Testis (tissue), 2 donors: ENCODE measurements at regions not wholly inside any gene's neighbourhood (a gene's known extent, or its start where the extent isn't known, plus 50 kb on each side); places are given as distances from the start of the nearest gene placed in this dataset.
"Not testable (repeated sequence)": the region's sequence is repeated elsewhere in the genome, so short reads cannot be mapped to it uniquely, and the experiment has no call there.

ENCODE experiments used
- DNase-seq: peaks from one replicate; pipeline ENCODE4 v3.0.0-alpha.2; 2019
- H3K27ac ChIP-seq, 2 donors: fragments of 200-600 bp; sonication (generic); one replicate each; pipeline ENCODE4 v1.5.1; 2019
- H3K27me3 ChIP-seq: fragments of 200-600 bp; sonication (generic); one replicate; pipeline ENCODE4 v1.5.1; 2019
- H3K36me3 ChIP-seq: fragments of 200-600 bp; sonication (generic); one replicate; pipeline ENCODE4 v1.5.1; 2017; ENCODE audit warnings: low read depth; ENCODE audit errors: missing control alignments
- H3K4me1 ChIP-seq: fragments of 200-600 bp; sonication (generic); one replicate; pipeline ENCODE4 v1.5.1; 2019
- H3K4me3 ChIP-seq, 2 donors: fragments of 200-600 bp; sonication (generic); one replicate each; pipeline ENCODE4 v1.5.1; 2017 to 2019
- H3K9me3 ChIP-seq: fragments of 200-600 bp; sonication (generic); one replicate; pipeline ENCODE4 v1.5.1; 2017
- CTCF ChIP-seq, 3 experiments: fragments of 450-650 bp in 2 of 3; fragments of 200-600 bp in 1 of 3; sonication (generic) in 1 of 3; IDR thresholded peaks; one replicate each; pipeline ENCODE4 v1.5.1; 2016 to 2019; ENCODE audit warnings: antibody characterized with exemption in 3 of 3, mild to moderate bottlenecking in 2 of 3, moderate library complexity in 1 of 3
- POLR2A ChIP-seq: fragments of 450-650 bp; IDR thresholded peaks from one replicate; pipeline ENCODE4 v1.6.1; 2017; ENCODE audit warnings: antibody characterized with exemption, mild to moderate bottlenecking, moderate library complexity
- WGBS, 2 donors: methylation state at CpG; one replicate each; pipeline ENCODE4 v1.1.5; 2018; 5-methylcytosine and 5-hydroxymethylcytosine counted together
- intact Hi-C: fragments of 100-400 bp; cut with DNase I; formaldehyde crosslinking; loops from one replicate; pipeline ENCODE4 v1.15.1; 2023; ENCODE audit warnings: low total_unique reads

GRCh38 chr12:46549527-46550265 is 177.1 kb upstream of the SLC38A2 start:
- Histone ChIP-seq H3K9me3 (no peaks in the 10 kb centered on the region), H3K27me3 (no peaks in the 10 kb centered on the region), H3K36me3 (no peaks in the 10 kb centered on the region), H3K27ac (no peak overlapping the region), H3K4me1 (no peaks in the 10 kb centered on the region), H3K4me3 (no peak overlapping the region)
- intact Hi-C loops, result no loop called here
- 76 to 88% methylated on average over 7 of the region's 7 CpGs for WGBS, 2 donors
- no peak for DNase-seq
- TF ChIP-seq CTCF (IDR thresholded peaks at IDR 0.05), result no peak

DNA sequence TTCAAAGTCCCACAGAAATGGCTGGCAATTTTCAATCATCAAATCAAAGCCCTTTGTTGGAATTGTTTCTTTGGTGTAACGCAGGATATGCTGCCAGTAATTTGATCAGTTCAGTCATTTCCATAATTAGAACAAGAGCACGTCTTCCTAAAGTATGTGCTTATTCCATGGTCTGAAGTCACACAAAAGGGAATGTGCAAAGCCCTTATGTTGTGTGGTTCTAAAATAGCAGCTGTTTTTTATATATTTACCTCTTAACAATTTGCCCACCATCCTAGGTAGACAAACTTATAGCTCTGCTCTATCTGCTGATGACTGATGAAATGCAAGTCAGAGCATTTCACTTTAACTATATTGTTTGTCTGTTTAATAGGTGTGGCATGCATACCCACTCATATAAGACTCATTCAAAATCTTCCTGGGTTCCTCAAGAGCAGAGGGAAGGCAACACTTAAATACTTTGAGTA is 176.1 kb upstream of the SLC38A2 start:
- no peak for DNase-seq
- 69 to 80% methylated on average over 2 of the region's 2 CpGs for WGBS, 2 donors

DNA sequence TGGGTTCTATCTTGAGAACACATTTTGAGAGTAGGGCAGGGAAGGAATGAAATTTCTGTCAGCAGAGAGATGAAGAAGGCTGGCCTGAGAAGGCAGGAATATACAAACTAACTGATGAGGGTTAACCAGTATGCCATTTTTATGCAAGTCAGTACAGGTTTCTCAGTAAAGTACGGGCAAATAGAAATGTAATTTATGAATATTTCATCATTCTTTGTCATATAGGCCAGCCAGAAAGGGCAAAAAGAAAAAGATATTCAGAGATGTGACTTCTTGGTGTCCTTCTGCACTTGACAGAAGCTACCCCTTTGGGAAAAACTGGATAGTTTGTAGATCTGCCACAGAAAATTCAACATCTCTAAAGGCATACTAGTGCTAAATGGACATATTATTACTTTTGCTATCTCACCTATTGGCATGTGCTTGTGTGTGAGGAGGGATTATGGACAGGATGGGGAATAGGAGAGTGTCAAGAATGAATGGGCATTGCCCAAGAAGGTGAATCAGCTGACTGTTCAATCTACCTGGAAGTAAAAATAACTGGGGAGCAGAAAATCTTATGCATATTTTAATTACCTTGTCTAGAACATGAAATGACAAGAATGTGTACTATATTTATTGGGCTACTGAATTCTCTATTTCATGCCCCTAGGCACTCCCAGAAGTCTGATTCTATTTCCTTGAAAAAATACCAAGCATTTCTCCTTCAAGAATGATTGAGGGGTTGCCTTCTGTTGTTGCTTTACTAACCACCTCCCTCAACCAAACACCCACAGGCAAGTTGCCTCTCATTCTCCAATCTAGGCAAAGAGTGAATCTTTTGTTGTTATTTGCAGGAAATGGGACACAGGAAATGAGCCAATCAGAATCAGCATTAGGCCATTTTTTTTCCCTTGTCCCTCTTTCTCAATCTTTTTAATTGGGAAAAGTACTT is 175.1 kb upstream of the SLC38A2 start:
- no peak for DNase-seq
- H3K36me3 ChIP-seq, result no peaks in the 10 kb centered on the region
- no peak overlapping the region for H3K27ac ChIP-seq
- intact Hi-C loops, result no loop called here
- no peaks in the 10 kb centered on the region for H3K9me3 ChIP-seq
- no peak overlapping the region for H3K4me3 ChIP-seq
- no peaks in the 10 kb centered on the region for H3K27me3 ChIP-seq
- WGBS, 2 donors, result 89 to 97% methylated on average over 1 of the region's 1 CpG
- H3K4me1 ChIP-seq, result no peaks in the 10 kb centered on the region
- TF ChIP-seq CTCF (IDR thresholded peaks at IDR 0.05), result no peak
- no peak for TF ChIP-seq POLR2A

More for the DNA sequence above, 176.1 kb upstream of the SLC38A2 start:
- Histone ChIP-seq H3K4me3 (no peak overlapping the region), H3K36me3 (no peaks in the 10 kb centered on the region), H3K27me3 (no peaks in the 10 kb centered on the region), H3K4me1 (no peaks in the 10 kb centered on the region), H3K9me3 (no peaks in the 10 kb centered on the region), H3K27ac (no peak overlapping the region)
- TF ChIP-seq POLR2A, result no peak
- intact Hi-C loops, result no loop called here

DNA sequence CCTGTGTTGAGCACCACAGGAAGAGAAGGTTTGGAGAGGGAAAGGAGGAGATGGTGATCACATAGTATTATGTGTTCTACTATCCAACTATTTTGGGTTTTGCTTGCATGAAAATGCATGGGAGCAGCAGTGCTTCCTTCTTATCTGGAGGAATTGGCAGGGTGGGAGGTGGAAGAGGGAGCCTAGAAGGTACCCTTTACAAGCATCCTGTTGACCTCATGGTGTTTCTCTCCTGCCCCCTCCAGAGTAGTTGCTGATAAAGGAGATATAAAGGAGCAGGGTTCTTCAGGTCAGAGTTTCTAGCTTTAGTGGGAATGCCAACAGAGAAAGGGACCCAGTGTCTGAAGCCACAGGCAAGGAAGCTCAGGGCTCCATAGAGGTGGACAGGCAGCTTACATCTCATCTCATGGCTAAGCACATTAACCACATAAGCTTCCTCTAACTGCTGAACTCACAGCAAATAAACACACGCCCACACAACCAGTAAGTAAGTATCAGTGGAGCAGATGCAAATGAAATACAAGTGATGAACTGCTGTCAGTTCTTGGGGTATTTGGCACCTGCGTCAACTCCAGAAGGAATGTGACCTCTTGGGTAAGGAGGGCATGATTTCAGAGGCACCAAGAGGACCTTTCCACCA is 174.2 kb upstream of the SLC38A2 start:
- TF ChIP-seq POLR2A, result no peak
- TF ChIP-seq CTCF (IDR thresholded peaks at IDR 0.05), result no peak
- H3K36me3 ChIP-seq, result no peaks in the 10 kb centered on the region
- no peak overlapping the region for H3K4me3 ChIP-seq
- no peaks in the 10 kb centered on the region for H3K27me3 ChIP-seq
- no peak for DNase-seq
- H3K9me3 ChIP-seq, result no peaks in the 10 kb centered on the region
- intact Hi-C loops, result no loop called here
- WGBS, 2 donors, result 85 to 93% methylated on average over 2 of the region's 2 CpGs
- no peaks in the 10 kb centered on the region for H3K4me1 ChIP-seq
- no peak overlapping the region for H3K27ac ChIP-seq

- H3K4me3 ChIP-seq, H3K27ac ChIP-seq, DNase-seq, H3K4me1 ChIP-seq, intact Hi-C loops, H3K9me3 ChIP-seq, H3K27me3 ChIP-seq, H3K36me3 ChIP-seq: not testable (repeated sequence)
- 95 to 97% methylated on average over 3 of the region's 3 CpGs for WGBS, 2 donors
These were observed 170.8 kb upstream of the SLC38A2 start for GRCh38 chr12:46543378-46543795.
